GM19328 (cell line): ENCODE measurements at regions not wholly inside any gene's neighbourhood (a gene's known extent, or its start where the extent isn't known, plus 50 kb on each side); places are given as distances from the start of the nearest gene placed in this dataset.
"Not testable (repeated sequence)": the region's sequence is repeated elsewhere in the genome, so short reads cannot be mapped to it uniquely, and the experiment has no call there.

Source experiments
- ATAC-seq: cut with Tn5 transposase; IDR thresholded peaks from one replicate; pipeline ENCODE4 v1.9.1; 2021; ENCODE audit warnings: mild to moderate bottlenecking, moderate library complexity; ENCODE audit not compliant: unreplicated experiment

DNA sequence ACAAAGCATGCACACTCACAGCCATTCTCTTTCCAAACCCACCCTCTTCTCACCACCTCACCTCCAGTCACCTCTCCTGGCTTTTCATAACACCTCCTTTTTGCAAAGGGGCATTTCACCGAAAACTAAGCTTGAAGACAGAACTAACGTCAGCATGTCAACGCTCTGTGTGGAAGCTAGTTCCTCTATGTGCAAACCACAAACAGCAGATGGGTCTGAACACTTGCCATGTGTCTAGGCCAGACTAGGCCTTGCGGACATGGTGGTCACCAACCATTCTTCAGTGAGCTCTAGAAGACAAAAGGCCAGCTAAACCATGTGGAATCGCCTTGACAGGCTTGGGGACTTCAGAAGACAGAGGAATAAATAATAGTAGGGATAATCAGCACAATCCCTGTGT, 148.5 kb downstream of the TXNL1 start:
- ATAC-seq = no peak

DNA sequence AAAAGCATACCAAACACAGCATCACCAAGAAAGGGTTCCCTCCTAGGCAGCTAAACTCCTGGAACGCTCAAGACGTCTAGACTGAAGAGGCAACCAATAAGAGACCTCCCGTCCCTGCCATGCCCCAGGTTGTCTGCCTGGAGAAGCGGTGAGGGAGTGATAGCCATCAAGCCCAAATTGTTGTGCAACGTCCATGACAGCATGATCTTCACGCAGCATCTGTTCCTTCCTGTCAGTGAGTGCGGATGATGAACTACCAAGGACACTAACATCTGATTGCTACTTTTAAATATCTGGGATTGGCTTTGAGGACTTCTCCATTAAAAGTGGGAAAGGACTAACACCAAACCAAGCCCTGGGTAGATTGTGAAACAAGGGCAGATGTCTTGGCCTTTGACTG, 149.7 kb downstream of the TXNL1 start:
- no peak for ATAC-seq

DNA sequence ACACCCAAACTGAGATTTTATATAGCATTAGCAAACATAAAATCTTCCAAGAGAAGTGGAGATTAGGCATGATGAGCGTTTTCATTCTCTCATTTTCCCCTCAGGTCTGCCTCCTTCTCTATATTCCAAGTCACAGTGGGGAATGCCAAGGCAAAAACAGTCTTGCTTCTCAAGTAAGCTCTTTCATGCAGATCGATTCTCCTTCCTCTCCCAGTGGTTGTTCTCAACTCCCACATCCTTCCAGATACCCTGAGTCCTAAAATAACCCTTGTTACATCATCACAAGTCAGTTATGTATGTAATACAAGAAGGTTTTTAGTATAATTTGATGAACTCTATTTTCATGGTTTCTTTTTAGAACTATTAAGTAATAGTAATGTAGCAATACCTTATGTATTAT, 150.6 kb downstream of the TXNL1 start:
- no peak for ATAC-seq

DNA sequence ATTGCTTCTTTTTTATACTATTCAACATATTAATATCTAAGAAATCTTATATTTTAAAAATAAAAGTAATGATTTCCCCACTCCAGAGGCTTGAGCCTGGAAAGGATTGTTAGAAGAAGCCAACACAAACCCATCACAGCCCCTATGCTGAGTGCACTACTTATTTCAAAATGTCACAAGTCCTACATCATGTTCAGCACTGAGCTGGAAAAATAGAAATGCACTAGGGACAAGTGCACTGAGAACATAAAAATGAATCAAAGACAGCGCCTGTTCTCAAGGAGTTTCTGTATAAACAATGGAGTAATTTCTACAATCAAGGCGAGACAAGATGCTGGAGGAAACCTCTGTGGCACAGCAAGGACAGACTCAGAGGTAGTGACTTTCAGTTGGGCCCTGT, 155.0 kb downstream of the TXNL1 start:
- ATAC-seq = no peak

DNA sequence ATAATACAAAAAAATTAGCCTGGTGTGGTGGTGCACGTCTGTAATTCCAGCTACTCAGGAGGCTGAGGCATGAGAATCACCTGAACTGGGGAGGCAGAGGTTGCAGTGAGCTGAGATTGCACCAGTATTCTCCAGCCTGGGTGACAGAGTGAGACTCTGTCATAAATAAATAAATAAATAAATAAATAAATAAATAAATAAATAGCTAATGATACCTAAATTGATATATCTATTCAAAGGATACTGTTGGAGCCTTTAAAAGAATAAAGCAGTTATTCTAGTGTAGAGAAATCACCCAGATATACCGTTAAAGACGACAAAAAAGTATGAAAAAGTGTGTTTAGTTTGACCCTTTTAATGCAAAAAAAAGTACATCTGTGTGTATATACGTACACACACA, 155.6 kb downstream of the TXNL1 start:
- ATAC-seq = not testable (repeated sequence)

DNA sequence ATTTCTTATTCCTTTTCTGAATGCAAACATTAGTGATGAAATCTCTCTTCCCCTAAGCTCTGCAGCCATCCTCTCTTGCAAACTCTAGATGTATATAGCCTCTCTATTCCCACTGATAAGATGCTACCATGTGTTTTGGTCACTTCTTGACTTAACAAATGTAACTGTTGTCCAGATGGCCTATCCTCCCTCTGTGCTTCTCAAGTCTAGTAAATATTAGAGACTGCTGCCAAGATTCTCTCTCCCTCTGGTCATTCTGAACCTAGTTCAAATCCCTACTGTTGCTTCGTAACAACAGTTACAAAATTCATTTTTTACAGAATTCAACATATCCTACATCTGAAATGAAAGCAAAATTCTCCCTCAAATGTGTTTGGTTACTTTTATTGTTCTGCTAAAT, 156.6 kb downstream of the TXNL1 start:
- ATAC-seq = no peak

DNA sequence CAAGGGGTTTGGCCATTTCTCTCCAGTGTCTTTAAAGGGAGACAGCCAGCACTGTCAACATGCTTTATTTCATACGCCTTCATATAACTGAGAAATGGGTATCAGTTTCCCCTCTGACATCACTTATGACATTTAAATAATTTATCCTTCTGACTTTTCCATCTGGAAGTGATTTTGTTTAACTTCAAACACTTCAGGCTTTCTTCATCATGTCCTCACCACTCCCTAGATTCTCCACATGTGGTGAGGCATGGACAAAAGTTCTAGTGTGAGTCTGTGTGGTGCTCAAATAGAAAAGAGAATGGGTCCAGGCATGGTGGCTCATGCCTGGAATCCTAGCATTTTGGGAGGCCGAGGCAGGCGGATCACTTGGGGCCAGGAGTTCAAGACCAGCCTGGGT, 158.6 kb downstream of the TXNL1 start:
- no peak for ATAC-seq

DNA sequence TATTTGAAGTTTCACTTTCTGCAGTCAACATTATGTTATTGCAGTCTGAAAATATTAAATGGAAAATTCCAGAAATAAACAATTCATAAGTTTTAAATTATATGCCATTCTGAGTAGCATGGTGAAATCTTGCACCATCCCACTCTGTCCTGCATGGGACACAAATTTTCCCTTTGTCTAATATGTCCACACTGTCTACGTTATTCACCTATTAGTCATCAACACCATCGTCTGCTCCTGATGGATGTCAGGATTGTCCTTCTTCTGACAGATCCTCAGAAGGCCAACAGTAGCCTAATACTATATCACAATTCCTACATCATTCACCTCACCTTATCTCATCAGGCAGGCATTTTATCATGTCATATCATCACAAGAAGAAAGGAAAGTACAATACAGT, 163.1 kb downstream of the TXNL1 start:
- ATAC-seq = no peak

DNA sequence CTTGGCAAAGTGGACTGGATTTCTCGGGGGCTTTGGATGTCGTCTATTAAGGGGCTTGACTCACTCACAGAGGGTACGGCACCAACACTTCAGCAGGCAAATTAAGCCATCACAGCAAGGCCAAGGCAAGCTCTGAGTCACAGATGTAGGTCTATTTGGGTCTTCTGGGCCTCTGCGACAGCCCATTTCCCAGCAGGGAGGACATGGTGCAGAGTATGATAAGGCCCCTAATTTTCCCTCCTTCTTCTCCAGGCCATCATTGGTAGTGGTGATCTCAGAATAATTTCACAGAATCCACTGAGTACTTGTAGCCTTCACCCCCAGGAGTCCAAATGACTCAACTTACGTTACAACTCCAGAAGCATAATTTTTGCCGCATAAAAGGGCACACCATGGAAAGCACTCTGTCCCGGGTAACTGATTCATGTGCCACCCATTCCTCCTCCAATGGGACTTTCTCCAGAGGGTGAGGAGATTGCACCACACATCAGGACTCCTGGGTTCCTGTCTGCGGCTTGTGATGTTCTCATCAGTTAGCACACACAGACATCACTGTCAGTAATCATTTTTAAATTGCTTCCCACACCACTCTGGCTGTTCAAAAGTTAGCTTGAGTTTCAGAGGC, 164.9 kb downstream of the TXNL1 start:
- no peak for ATAC-seq

DNA sequence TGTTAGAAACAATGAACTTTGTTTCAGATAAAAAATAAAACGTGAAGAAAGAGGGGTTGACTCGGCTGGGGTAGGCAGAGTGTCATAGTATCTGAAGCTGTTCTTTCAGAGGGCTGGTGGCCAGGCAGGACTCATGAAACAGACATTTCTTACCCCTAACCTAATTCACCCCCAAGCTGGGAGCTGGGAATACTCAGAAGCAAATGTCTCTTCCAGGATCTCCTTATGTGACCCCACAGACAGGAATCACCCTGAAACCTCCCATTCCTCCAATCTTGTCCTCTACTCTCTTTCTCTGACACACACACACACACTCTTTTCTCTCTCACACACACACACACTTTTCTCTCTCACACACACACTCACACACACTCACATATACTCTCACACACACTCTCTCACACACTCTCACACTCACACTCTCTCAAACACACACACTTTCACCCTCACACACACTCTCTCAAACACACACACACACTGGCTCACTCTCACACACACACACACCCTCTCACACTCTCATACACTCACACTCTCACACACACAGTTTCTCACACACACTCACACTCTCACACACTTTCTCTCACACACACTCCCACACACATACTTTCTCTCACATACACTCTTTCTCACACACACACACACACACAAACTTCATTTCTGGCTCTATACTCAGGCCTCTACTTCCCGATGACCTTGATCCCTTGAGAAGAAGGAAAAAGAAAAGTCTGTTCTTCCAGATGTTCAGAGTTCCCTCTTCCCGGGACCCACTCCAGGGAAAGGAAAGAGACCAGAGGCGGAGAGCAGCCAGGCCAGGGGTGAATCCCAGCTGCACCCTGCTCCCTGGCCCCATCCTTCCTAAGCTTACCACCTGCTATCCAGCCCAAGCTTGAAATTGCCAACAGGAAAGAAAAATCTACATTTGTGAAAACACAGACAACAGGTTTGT, 167.7 kb downstream of the TXNL1 start:
- ATAC-seq = no peak

DNA sequence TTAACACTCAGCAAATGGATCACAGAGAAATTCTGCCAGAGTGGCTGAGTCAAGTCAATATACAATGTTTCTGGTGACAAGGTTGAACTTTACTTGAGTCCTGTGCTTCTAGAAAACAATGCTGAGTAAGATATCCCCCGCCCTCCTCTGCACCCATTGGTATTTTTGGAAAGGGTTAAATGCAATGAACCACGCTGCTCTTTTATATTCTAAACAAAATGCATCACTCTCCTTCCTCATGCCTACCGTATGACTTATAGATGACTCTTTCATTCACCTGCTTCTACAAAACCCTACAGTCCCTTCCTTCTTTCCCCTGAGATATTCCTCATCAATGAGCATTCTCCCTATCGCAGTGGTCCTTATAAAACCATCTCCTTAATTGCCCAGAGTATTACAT, 168.8 kb downstream of the TXNL1 start:
- ATAC-seq = no peak

DNA sequence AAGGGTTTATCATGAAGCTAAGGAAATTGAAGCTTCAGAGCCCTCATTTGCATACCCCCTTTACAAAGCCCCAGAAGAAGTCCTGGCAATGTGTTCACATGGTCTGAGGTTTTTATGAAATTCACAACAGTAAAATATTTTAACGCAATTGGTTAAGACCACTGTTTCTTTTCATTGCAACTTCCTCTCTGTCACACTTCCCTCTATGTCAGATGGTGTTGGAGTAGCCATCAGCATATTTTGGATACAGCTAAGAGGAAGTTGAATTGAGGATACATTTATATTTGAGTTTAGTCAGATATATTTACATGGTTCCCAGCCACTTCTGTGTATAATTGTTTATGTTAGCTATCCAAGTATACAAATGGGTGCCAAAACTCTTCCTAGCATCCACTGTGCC, 170.0 kb downstream of the TXNL1 start:
- ATAC-seq = no peak

DNA sequence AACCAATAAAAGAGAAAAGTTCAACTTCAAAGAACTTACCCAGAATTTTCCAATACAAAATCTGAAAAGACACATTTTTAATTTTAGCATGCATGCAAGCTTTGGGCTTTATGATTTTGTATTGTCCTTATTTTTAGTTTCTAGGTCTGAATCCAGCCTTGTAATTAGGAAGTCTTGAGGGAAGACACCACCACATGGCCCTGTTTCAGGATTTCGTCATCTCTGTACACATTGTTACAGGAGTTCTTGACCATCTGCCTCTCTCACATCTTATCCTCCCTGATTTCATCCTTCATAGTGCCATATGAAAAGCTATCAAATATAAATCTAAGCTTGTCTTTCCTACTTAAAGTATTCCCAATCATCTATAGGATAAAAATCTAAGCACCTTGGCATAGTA, 176.1 kb downstream of the TXNL1 start:
- no peak for ATAC-seq

DNA sequence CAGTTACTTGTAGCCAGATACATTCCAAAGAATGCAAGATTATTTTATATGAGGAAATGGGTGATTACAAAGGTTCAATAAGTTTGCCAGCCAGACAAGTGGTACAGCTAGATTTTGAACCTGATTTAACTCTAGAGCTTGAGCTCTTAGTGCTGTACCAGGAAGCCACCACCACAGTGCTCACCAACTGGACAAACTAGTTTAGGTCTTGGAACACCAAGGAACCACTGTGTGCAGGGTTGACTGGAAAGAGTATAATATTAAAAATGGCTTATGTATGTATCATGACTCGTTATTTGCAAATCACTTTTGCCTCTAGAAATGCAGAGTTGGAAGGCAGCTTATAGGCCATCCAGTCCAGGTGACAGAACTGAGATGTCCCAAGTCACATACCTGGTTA, 177.2 kb downstream of the TXNL1 start:
- no peak for ATAC-seq

DNA sequence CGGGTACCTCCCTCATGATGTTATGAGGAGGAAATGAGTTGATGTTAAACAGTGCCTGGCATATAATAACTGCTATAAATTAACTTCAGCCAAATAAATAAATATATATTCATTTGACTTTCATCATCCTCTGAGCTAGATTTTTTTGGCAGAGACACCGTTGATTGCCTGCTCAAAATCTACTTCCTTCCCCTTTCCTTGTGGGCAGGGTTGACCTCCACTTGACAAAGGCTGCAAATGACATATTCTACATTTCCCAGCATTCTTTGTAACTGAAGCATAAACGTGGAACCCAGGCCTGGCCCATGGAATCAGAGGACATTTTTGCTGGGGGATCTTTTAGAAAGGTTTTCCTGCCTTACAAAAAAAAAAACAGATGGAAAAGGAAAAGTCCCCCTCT, 177.8 kb downstream of the TXNL1 start:
- no peak for ATAC-seq

DNA sequence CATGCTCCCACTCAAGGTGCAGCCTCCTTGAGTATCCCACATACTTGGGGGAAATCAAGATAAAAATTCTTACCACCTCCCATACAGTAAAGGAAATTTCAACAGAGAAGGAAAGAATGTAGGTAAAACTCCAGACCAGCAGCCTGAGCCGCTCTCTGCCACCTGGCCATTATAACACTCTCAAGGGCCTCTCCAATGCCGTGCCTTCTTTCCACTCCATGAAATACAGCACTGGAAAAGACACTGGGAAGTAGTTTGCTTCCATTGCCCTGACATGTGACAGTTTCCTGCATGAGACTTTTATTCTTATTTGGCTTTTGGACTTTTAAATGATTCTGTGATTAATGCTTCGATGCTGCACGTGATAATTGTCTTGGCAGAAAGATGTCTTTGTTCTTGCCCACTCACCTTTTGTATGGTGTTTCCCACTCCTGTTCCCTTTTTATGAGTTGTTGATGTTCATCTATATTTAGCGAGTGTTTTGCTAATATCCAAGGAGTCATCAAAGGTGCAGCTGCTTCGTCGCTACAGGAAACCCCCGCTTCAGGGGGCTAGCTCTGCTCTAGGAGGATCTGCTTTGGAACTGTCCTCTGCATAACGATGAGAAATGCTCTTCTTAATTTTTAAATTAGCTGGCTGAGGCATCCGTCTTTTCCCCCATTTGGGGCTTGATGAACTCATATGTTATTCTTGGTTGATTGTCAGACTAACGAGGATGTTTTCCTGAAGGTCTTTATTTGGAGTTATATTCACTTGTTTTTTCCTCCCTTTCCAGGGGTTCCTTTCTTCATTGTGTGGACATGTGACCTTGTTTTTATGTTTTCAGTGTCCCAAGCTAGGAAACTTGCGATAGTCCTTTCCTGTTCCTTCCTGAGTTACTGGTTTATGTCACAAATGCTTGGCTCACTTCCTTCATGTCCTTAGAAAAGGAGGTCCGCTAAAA, 179.4 kb downstream of the TXNL1 start:
- ATAC-seq = no peak

DNA sequence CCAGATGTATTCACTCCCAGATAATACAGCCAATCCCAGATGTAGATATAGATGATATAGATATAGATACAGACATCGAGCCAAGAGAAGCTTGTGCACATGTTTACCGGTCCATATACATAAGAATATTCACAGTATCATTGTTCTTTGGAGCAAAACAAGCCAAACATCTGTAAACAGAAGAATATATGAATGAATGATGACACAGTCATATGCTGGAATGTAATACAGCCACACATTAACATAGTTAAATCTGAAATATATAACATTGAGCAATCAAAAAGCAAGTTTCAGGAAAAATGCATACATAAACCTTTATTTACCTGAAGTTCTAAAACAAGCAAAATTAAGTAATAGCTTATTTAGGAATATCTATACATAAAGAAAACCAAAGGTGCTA, 182.5 kb downstream of the TXNL1 start:
- ATAC-seq = no peak

DNA sequence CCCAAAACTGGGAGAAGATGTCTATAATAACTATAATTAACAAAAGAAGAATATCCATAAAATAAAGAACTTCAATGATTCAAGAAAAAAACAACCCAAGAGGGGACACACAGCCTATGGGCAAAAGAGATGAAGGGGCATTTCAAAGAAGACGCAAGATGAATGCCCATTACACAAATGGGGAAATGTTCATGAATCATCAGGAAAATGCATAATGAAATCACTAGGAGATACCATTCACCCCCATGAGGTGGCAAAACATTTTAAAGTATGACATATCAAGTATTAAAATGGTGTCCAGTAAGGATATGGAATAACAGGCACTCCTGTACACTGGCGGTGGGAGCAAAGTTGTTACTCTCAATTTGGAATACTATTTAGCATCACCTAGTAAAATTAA, 183.3 kb downstream of the TXNL1 start:
- ATAC-seq = no peak

DNA sequence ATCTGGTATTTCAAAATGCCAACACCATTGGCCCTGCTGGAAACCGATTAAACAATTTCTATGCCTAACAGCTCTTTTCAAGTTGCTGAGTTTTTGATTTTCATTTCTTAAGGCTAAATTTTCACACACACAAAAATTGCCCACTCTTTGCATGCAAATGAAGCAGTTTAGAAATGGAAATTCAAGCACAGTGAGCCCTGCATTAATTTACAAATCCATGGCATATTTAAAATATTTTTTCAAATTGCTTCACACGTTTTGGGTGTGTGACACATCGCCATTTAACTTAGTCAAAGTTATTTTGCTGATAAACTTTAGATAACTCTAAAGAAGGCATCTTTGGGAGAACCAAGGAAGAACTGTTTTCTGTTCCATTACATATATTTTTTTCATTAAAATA, 184.8 kb downstream of the TXNL1 start:
- ATAC-seq = no peak

DNA sequence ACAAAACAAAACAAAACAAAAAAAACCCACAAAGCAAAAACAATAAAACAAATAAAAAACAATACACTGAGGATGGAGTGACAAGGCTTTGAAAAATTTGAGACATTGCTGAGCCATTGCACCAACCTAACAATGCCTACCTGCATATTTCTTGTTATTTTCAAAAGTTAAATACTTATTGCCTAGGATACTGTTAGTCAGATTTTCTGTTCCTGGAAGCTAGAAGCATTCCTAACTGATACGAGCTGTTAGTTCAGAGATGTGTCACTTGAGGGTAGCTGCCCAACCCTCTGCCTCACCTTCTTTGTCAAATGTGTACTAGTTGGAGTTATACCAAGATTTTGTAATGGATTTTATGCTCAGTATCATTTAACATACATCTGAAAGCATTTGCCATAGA, 187.2 kb downstream of the TXNL1 start:
- no peak for ATAC-seq

DNA sequence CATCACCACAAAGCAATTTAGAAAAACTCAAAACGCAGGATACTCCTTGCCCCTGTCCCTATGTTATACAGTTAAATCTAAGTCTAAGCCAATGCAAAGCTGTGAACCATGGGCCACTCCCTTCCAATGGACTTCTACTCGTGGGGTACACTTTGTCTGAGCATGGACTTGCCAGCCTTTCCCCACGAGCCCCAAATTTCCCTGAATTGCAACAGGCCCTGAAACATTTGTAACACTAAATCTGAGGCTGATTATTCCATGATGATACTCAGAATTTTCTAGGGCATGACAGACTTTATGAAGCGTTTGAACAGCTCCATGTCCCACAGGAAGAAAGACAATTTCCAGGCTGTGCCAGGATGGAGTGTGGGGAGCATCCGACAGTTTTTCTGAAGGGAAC, 189.6 kb downstream of the TXNL1 start:
- no peak for ATAC-seq
